Activated CD8-positive, alpha-beta memory T cell treated with anti-CD3 and anti-CD28 coated beads for 1 hour (primary cell): ENCODE measurements at regions not wholly inside any gene's neighbourhood (a gene's known extent, or its start where the extent isn't known, plus 50 kb on each side); places are given as distances from the start of the nearest gene placed in this dataset.

ENCODE experiments used
- DNase-seq, 2 donors: peaks; one replicate each; pipeline ENCODE4 v3.0.0-alpha.2; 2020; ENCODE audit warnings: low read depth in 1 of 2; ENCODE audit errors: extremely low read depth in 1 of 2

- DNase-seq, result no peak
Measured at GRCh38 chr3:102104033-102104432, 254.7 kb downstream of the NFKBIZ start.

GRCh38 chr3:102105193-102105592 is 255.9 kb downstream of the NFKBIZ start:
- DNase-seq, result no peak

- no peak for DNase-seq
Measured at GRCh38 chr3:102106416-102107097, 257.2 kb downstream of the NFKBIZ start.

- no peak for DNase-seq
Measured at GRCh38 chr3:102112704-102113230, 263.5 kb downstream of the NFKBIZ start.

GRCh38 chr3:102113421-102114041 is 264.2 kb downstream of the NFKBIZ start:
- DNase-seq, result no peak

- peak; percentile 2 to 10 for DNase-seq
Measured at GRCh38 chr3:102114264-102114979, 265.1 kb downstream of the NFKBIZ start.

GRCh38 chr3:102122527-102122926 is 273.2 kb downstream of the NFKBIZ start:
- no peak for DNase-seq

GRCh38 chr3:102123590-102124190 is 274.4 kb downstream of the NFKBIZ start:
- no peak for DNase-seq

GRCh38 chr3:102124282-102124681 is 275.0 kb downstream of the NFKBIZ start:
- DNase-seq, result no peak

- DNase-seq, result no peak
Measured at GRCh38 chr3:102124704-102125103, 275.4 kb downstream of the NFKBIZ start.

GRCh38 chr3:102125197-102125993 is 276.1 kb downstream of the NFKBIZ start:
- DNase-seq, result no peak

GRCh38 chr3:102125994-102126368 is 276.7 kb downstream of the NFKBIZ start:
- no peak for DNase-seq

- DNase-seq, result no peak
Measured at GRCh38 chr3:102129760-102130608, 280.7 kb downstream of the NFKBIZ start.

GRCh38 chr3:102132370-102132769 is 283.1 kb downstream of the NFKBIZ start:
- DNase-seq, result no peak

GRCh38 chr3:102133376-102133775 is 284.1 kb downstream of the NFKBIZ start:
- DNase-seq, result no peak

- no peak for DNase-seq
Measured at GRCh38 chr3:102135316-102135715, 286.0 kb downstream of the NFKBIZ start.

GRCh38 chr3:102136183-102136582 is 286.9 kb downstream of the NFKBIZ start:
- no peak for DNase-seq

- no peak for DNase-seq
Measured at GRCh38 chr3:102140116-102140515, 290.8 kb downstream of the NFKBIZ start.

- DNase-seq, result no peak
Measured at GRCh38 chr3:102141096-102141927, 292.0 kb downstream of the NFKBIZ start.
